Fibroblast of skin of back (primary cell): ENCODE measurements at regions not wholly inside any gene's neighbourhood (a gene's known extent, or its start where the extent isn't known, plus 50 kb on each side); places are given as distances from the start of the nearest gene placed in this dataset.
A peak's percentile ranks its signal among the peaks of the same experiment; 100 is the strongest.

Experiments
- DNase-seq: peaks from one replicate; pipeline ENCODE4 v3.0.0-alpha.2; 2013

- DNase-seq: no peak
These were observed 737.8 kb upstream of the HS6ST1 start for GRCh38 chr2:129056309-129056958.

DNA sequence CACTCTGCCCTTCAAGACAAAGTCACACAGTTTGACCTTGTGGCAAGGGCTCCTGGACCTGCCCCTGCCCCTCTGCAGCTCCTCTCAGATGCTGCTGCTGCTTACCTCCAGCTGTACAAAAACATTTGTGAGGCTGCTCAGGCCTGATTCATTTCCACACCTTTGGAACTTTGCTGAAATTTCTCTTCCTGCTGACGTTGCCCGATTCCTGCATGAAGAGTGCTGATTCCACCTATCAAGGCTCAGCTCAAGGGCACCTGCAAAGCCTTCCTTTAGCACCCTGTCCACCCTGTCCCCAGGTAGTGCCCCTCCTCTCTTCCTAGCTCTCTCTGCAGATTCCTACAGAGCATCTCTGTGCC is 738.3 kb upstream of the HS6ST1 start:
- DNase-seq: no peak

- no peak for DNase-seq
These were observed 740.3 kb upstream of the HS6ST1 start for GRCh38 chr2:129058981-129059380.

GRCh38 chr2:129059476-129059875 is 740.8 kb upstream of the HS6ST1 start:
- peak; percentile 59 for DNase-seq

- DNase-seq: peak; percentile 88
These were observed 742.6 kb upstream of the HS6ST1 start for GRCh38 chr2:129061069-129061768.

DNA sequence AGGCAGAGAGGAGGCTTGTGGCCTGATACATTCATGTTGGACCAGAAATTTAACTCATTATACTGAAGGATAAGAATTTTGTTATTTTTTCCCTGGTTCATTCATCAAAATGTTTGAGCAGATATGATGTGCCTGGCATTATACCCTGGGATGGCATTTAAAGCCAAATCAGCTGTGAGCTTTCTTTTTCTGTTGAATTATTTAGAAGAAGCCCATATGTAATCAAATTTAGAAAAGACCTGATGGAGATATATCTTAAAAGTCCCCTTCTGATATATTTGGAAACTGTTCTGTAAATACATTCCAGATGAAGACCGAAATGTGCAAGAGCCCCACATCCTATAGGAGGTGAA is 743.1 kb upstream of the HS6ST1 start:
- no peak for DNase-seq

DNA sequence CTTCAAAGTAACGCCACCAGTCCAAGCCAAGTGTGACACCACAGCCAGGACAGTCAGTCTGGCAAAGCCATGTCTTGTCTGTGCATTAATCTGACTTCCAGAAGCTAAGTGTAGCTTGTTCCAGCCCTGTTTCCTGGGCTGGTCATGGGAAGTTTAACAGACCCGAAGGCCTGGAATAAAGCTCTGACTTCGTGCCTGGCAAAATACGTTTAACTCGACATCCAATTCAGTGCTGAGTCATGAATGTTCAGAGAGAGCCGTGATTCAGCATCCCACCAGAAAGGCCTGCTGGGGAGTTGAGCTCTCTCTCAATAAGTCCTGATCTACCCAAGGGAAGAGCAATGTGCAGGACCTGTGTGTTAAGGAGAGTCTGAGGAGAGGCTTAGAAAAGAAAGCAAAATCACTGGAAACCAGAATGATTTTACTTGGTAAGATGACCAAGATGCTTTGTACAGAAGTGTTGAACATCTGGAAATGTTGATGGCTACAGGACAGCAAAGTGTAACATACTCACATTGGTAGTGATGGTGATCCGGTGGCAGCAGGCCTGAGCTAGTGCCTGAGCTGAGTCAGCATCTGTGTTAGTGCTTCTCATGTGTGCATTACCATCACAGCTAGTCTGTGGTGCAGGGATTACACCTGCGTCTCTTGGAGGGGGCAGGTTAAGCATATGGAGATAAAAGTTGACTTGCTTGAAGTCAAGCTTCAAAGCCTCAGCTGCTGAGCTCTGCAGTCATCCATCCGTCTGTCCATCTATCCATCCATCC is 743.7 kb upstream of the HS6ST1 start:
- DNase-seq: no peak

- no peak for DNase-seq
These were observed 748.4 kb upstream of the HS6ST1 start for GRCh38 chr2:129067070-129067469.

GRCh38 chr2:129067953-129068352 is 749.3 kb upstream of the HS6ST1 start:
- no peak for DNase-seq

DNA sequence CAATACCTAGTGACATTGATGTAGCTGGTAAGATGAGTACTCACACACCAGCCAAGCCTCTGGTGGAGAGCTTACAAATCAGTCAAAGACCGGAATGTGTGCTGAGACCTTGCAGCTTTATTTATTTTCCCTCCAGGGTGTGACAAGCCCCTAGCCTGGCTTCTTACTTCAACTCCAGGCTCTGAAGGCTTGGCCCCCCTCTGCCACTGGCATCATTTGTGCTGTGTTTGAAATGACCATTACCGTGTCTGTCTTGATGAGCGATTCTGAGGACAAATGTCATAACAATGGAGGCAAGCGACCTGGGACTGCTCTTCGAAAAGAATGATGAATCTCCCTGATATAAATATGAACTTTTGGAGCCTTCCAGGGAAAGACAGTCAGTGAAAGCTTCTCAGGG is 749.9 kb upstream of the HS6ST1 start:
- DNase-seq: no peak

DNA sequence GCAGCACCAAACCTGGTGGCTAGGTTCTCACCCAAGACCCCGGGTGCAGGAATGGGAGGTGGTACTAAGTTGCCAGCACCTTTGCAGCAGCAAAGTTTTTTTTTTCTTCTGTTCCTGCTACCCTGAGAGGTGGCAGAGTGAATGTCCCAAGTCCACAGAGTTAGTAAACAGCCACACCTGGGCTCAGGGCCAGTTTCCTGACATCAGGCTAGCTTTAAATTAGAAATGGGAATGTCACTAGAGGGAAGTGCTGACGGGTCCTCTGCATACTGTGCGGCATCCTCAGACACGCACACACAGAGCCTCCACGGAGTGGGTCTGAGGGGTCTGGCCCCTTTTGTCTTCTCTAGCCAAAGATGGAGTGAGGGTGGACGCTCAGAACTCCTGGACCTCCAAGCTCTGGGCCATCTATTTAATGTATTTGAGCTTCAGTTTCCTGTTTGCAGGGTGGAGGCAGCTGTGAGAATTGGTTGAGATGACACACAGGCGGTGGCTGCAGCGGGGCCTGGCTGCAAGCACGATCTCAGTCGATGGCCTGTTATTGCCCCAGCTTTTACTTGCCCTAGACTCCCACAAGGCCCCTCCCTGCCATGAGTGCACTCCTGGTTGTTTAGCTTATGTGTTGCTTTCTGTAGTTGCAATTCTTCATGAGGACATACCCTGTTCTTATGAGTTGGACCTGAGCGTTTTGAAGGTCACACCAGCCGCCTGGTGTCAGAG is 751.4 kb upstream of the HS6ST1 start:
- no peak for DNase-seq

DNA sequence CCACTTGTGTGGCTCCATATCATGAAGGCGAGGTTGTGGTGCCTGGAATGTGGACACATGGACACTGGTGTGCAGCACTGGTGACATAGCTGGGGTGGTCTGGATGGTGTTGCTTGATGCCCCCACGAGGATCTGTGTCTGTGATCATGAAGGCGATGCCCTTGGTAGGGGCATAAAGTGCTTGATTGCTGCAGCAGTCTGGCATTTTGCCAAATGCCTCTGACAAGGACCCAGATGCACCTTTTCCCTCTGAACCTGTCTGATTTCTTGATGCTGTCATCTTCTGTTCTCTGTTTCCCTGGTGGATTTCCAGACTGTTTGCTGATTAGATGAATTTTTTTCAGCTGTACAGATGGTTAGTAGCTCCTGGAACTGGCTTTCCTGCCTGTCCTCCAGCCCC is 752.0 kb upstream of the HS6ST1 start:
- no peak for DNase-seq

- no peak for DNase-seq
These were observed 752.9 kb upstream of the HS6ST1 start for GRCh38 chr2:129071531-129071930.

DNA sequence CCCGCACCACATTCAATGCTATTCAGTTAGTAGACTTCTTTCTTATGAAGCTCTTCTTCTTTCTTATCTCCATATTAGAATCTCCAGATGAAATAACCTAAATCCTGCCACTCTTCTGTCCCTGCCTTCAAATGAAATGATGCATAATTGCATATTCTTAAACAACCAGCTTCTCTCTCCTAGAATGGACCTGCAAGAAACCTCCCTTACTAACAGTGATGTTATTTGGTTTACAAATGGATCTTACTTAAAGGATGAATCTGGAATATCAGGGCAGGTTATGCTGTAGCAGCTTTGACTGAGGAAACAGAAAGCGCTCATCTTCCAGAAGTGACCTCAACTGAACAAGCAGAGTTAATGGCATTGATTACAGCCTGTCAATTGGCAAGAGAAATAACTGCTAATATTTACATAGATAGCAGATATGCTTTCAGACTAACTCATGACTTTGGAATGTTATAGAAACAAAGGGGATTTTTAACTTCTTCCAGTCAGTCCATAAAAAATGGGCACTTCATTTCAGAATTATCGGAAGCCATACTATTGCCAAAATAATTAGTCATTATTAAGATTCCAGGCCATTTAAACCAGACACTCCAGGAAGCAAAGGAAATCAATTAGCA is 755.7 kb upstream of the HS6ST1 start:
- no peak for DNase-seq

GRCh38 chr2:129078548-129078947 is 759.9 kb upstream of the HS6ST1 start:
- no peak for DNase-seq

- no peak for DNase-seq
These were observed 762.2 kb upstream of the HS6ST1 start for GRCh38 chr2:129080715-129081476.

DNA sequence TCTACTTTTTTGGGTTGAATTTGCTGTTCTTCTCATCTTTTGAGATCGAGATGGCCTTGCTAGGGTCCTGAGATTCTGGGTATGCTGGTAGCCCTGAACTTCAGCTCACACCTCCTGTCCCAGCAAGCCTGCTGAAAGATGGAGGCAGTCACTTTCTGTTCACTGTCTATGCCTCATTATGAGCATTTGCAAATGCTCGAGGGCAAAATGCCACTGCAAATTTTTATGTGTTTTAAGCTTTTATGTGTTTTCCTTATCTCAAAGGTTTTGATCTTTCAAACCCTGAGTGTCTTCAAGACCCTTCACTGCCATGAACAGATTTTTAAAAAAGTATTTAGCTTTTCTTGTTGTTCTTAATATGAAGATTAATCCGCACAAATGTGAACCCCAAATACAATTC is 766.7 kb upstream of the HS6ST1 start:
- no peak for DNase-seq

- DNase-seq: no peak
These were observed 768.6 kb upstream of the HS6ST1 start for GRCh38 chr2:129087133-129087813.

DNA sequence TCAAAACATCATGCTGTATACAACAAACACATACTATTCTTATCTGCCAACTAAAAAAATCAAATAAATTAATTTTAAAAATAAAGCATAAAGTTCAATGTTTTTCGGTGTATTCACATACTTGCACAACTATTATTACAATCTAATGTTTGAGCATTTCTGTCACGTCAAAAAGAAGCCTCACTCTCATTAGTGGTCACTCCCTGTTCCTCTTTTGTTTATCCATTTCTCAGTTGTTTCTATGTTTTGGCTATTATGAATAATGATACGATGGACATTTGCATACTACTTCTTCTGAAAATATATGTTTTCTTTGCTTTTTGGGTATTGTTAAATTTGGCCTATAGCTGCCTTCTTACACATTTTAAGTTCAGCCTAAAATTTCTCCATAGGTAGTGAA is 773.0 kb upstream of the HS6ST1 start:
- DNase-seq: no peak

GRCh38 chr2:129092956-129093355 is 774.3 kb upstream of the HS6ST1 start:
- DNase-seq: no peak

- DNase-seq: no peak
These were observed 782.5 kb upstream of the HS6ST1 start for GRCh38 chr2:129101186-129101585.
